ENCODE measurements at regions not wholly inside any gene's neighbourhood (a gene's known extent, or its start where the extent isn't known, plus 50 kb on each side); places are given as distances from the start of the nearest gene placed in this dataset.

- peaks cover 0 to 5% of the 10 kb centered on the region in 2 experiments for H3K27me3 ChIP-seq (ENCODE audit: control insufficient read depth in 1 of 2, insufficient read depth in 2 of 2, low read length in 2 of 2)
- CTCF ChIA-PET, result no interaction called here
- DNase-seq (no peak), ATAC-seq (ENCODE audit: poor library complexity) (no peak)
- H3K9me3 ChIP-seq (ENCODE audit: control insufficient read depth in 1 of 2, insufficient read depth in 1 of 2, low read length in 2 of 2), result peaks cover 0 to 10% of the 10 kb centered on the region in 2 experiments
- Mint-ChIP-seq H3K36me3 (ENCODE audit: low read depth) (no peaks in the 10 kb centered on the region), H3K4me3 (no peak overlapping the region), H3K27ac (no peak overlapping the region), H3K4me1 (ENCODE audit: low read depth) (no peaks in the 10 kb centered on the region), H3K27me3 (peaks cover 30% of the 10 kb centered on the region), H3K9me3 (peaks cover 7% of the 10 kb centered on the region)
- no peak for TF ChIP-seq CTCF (IDR thresholded peaks at IDR 0.05)
- intact Hi-C loops (cut with DNase I, micrococcal nuclease), result no loop called here
- H3K4me1 ChIP-seq (ENCODE audit: insufficient read depth, low read length), result no peaks in the 10 kb centered on the region
- POLR2A ChIA-PET, result no interaction called here
- H3K36me3 ChIP-seq (ENCODE audit: insufficient read depth, low read length), result no peaks in the 10 kb centered on the region
- no peak overlapping the region for H3K27ac ChIP-seq (ENCODE audit: low read depth in 1 of 2, low read length in 2 of 2)
- H3K4me3 ChIP-seq (ENCODE audit: low read length), result no peak overlapping the region
Measured at GRCh38 chr18:45539491-45539891, 75.8 kb upstream of the SLC14A2 start.

- Mint-ChIP-seq H3K27me3 (peaks cover 24% of the 10 kb centered on the region), H3K27ac (no peak overlapping the region), H3K9me3 (peaks cover 7% of the 10 kb centered on the region), H3K36me3 (ENCODE audit: low read depth) (no peaks in the 10 kb centered on the region), H3K4me3 (no peak overlapping the region), H3K4me1 (ENCODE audit: low read depth) (no peaks in the 10 kb centered on the region)
- POLR2A ChIA-PET, result no interaction called here
- no peaks in the 10 kb centered on the region for H3K27me3 ChIP-seq (ENCODE audit: control insufficient read depth in 1 of 2, insufficient read depth in 2 of 2, low read length in 2 of 2)
- intact Hi-C loops (cut with DNase I, micrococcal nuclease), result no loop called here
- no peaks in the 10 kb centered on the region for H3K4me1 ChIP-seq (ENCODE audit: insufficient read depth, low read length)
- ATAC-seq (ENCODE audit: poor library complexity) (no peak), DNase-seq (no peak)
- H3K36me3 ChIP-seq (ENCODE audit: insufficient read depth, low read length), result no peaks in the 10 kb centered on the region
- TF ChIP-seq CTCF (IDR thresholded peaks at IDR 0.05), result no peak
- H3K9me3 ChIP-seq (ENCODE audit: control insufficient read depth in 1 of 2, insufficient read depth in 1 of 2, low read length in 2 of 2), result peaks cover 0 to 10% of the 10 kb centered on the region in 2 experiments
- H3K27ac ChIP-seq (ENCODE audit: low read depth in 1 of 2, low read length in 2 of 2), result no peak overlapping the region
- H3K4me3 ChIP-seq (ENCODE audit: low read length), result no peak overlapping the region
- CTCF ChIA-PET, result no interaction called here
Measured at GRCh38 chr18:45540125-45540524, 75.2 kb upstream of the SLC14A2 start.

GRCh38 chr18:45541421-45541820, 73.9 kb upstream of the SLC14A2 start:
- ChIA-PET CTCF (no interaction called here), POLR2A (no interaction called here)
- ATAC-seq (ENCODE audit: poor library complexity) (no peak), DNase-seq (no peak)
- no peak for TF ChIP-seq CTCF (IDR thresholded peaks at IDR 0.05)
- H3K27ac ChIP-seq (ENCODE audit: low read depth in 1 of 2, low read length in 2 of 2), result no peak overlapping the region
- Mint-ChIP-seq H3K27ac (no peak overlapping the region), H3K4me3 (no peak overlapping the region), H3K36me3 (ENCODE audit: low read depth) (no peaks in the 10 kb centered on the region), H3K4me1 (ENCODE audit: low read depth) (no peaks in the 10 kb centered on the region), H3K27me3 (peaks cover 16% of the 10 kb centered on the region), H3K9me3 (peaks cover 3% of the 10 kb centered on the region)
- intact Hi-C loops (cut with DNase I, micrococcal nuclease), result no loop called here
- H3K4me3 ChIP-seq (ENCODE audit: low read length), result no peak overlapping the region
- no peaks in the 10 kb centered on the region for H3K27me3 ChIP-seq (ENCODE audit: control insufficient read depth in 1 of 2, insufficient read depth in 2 of 2, low read length in 2 of 2)
- H3K36me3 ChIP-seq (ENCODE audit: insufficient read depth, low read length), result no peaks in the 10 kb centered on the region
- H3K4me1 ChIP-seq (ENCODE audit: insufficient read depth, low read length), result no peaks in the 10 kb centered on the region
- H3K9me3 ChIP-seq (ENCODE audit: control insufficient read depth in 1 of 2, insufficient read depth in 1 of 2, low read length in 2 of 2), result peaks cover 0 to 10% of the 10 kb centered on the region in 2 experiments
